ENCODE measurements at regions not wholly inside any gene's neighbourhood (a gene's known extent, or its start where the extent isn't known, plus 50 kb on each side); places are given as distances from the start of the nearest gene placed in this dataset.

DNA sequence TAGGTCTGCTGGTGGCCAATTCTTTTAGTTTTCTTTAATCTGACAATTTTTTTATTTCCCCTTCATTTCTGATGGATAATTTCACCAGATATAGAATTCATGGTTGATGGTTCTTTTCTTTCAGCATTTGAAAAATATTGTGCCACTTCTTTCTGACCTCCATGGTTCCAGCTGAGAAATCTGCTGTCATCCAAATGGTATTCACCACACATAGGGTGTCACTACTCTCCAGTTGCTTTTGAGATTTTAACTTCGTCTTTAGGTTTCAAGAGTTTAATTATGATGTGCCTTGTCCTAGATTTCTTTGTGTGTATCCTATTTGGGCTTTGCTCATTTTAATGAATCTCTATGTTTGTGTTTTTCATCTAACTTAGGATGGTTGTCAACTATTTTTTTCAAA, 488.6 kb upstream of the HS6ST1 start:
- TF ChIP-seq CTCF (IDR thresholded peaks at IDR 0.05; ENCODE audit: low read depth, low read length), result no peak
- no peak for TF ChIP-seq EZH2phosphoT487 (IDR thresholded peaks at IDR 0.05; ENCODE audit: low read depth)
